Nephron progenitor cell (in vitro differentiated cells): ENCODE measurements at regions not wholly inside any gene's neighbourhood (a gene's known extent, or its start where the extent isn't known, plus 50 kb on each side); places are given as distances from the start of the nearest gene placed in this dataset.

Experiments
- DNase-seq: peaks from one replicate; pipeline ENCODE4 v3.0.0; 2021
- H3K27ac Mint-ChIP-seq: 2 replicates; pipeline ENCODE4 v1.8.0; 2021; ENCODE audit warnings: mild to moderate bottlenecking, moderate library complexity, mixed read lengths
- H3K27me3 Mint-ChIP-seq: 2 replicates; pipeline ENCODE4 v1.8.0; 2021; ENCODE audit warnings: mild to moderate bottlenecking, low read depth, mixed read lengths; ENCODE audit not compliant: poor library complexity
- H3K36me3 Mint-ChIP-seq: 2 replicates; pipeline ENCODE4 v1.8.0; 2021; ENCODE audit warnings: low read depth, mixed read lengths
- H3K4me1 Mint-ChIP-seq: 2 replicates; pipeline ENCODE4 v1.8.0; 2021; ENCODE audit warnings: mixed read lengths
- H3K4me3 Mint-ChIP-seq: 2 replicates; pipeline ENCODE4 v1.8.0; 2021; ENCODE audit warnings: mild to moderate bottlenecking, moderate library complexity, mixed read lengths
- H3K9me3 Mint-ChIP-seq: 2 replicates; pipeline ENCODE4 v1.8.0; 2021; ENCODE audit warnings: mild to moderate bottlenecking, moderate library complexity, mixed read lengths
- CTCF ChIP-seq: fragments of 200-600 bp; sonication (generic); IDR thresholded peaks from 2 replicates; pipeline ENCODE4 v1.5.0; 2021; ENCODE audit warnings: antibody characterized with exemption

- Mint-ChIP-seq H3K4me3 (no peak overlapping the region), H3K4me1 (peaks cover 51% of the 10 kb centered on the region), H3K27me3 (peaks cover 8% of the 10 kb centered on the region), H3K36me3 (no peaks in the 10 kb centered on the region), H3K27ac (peak overlapping the region; percentile 46), H3K9me3 (no peaks in the 10 kb centered on the region)
- no peak for DNase-seq
- TF ChIP-seq CTCF, result no peak
Observed at GRCh38 chr1:177793900-177794299, 176.0 kb downstream of the SEC16B start.

- H3K27me3 Mint-ChIP-seq, result peaks cover 20% of the 10 kb centered on the region
- H3K36me3 Mint-ChIP-seq, result no peaks in the 10 kb centered on the region
Observed at GRCh38 chr1:177790566-177790965, 179.3 kb downstream of the SEC16B start.

GRCh38 chr1:177789956-177790355 is 179.9 kb downstream of the SEC16B start:
- Mint-ChIP-seq H3K27ac (no peak overlapping the region), H3K4me3 (no peak overlapping the region), H3K27me3 (peaks cover 20% of the 10 kb centered on the region), H3K4me1 (peaks cover 36% of the 10 kb centered on the region), H3K9me3 (no peaks in the 10 kb centered on the region), H3K36me3 (no peaks in the 10 kb centered on the region)
- no peak for DNase-seq
- no peak for TF ChIP-seq CTCF

More at GRCh38 chr1:177790566-177790965, 179.3 kb downstream of the SEC16B start:
- no peaks in the 10 kb centered on the region for H3K9me3 Mint-ChIP-seq
- H3K4me3 Mint-ChIP-seq, result no peak overlapping the region
- no peak overlapping the region for H3K27ac Mint-ChIP-seq
- peaks cover 39% of the 10 kb centered on the region for H3K4me1 Mint-ChIP-seq
- TF ChIP-seq CTCF, result no peak
- DNase-seq, result no peak

GRCh38 chr1:177786176-177786745 is 183.6 kb downstream of the SEC16B start:
- no peak overlapping the region for H3K4me3 Mint-ChIP-seq
- no peak for DNase-seq
- no peaks in the 10 kb centered on the region for H3K9me3 Mint-ChIP-seq
- no peak overlapping the region for H3K27ac Mint-ChIP-seq
- H3K36me3 Mint-ChIP-seq, result no peaks in the 10 kb centered on the region
- H3K27me3 Mint-ChIP-seq, result peaks cover 28% of the 10 kb centered on the region
- TF ChIP-seq CTCF, result no peak
- H3K4me1 Mint-ChIP-seq, result peaks cover 13% of the 10 kb centered on the region

GRCh38 chr1:177784936-177785335 is 184.9 kb downstream of the SEC16B start:
- DNase-seq, result no peak
- H3K4me3 Mint-ChIP-seq, result no peak overlapping the region
- no peaks in the 10 kb centered on the region for H3K36me3 Mint-ChIP-seq
- no peak for TF ChIP-seq CTCF
- peaks cover 28% of the 10 kb centered on the region for H3K27me3 Mint-ChIP-seq
- no peaks in the 10 kb centered on the region for H3K9me3 Mint-ChIP-seq
- H3K27ac Mint-ChIP-seq, result no peak overlapping the region
- peaks cover 13% of the 10 kb centered on the region for H3K4me1 Mint-ChIP-seq

GRCh38 chr1:177784409-177784808 is 185.4 kb downstream of the SEC16B start:
- H3K27me3 Mint-ChIP-seq, result peaks cover 28% of the 10 kb centered on the region
- H3K4me3 Mint-ChIP-seq, result no peak overlapping the region
- DNase-seq, result no peak
- H3K27ac Mint-ChIP-seq, result no peak overlapping the region
- peaks cover 18% of the 10 kb centered on the region for H3K4me1 Mint-ChIP-seq
- H3K36me3 Mint-ChIP-seq, result no peaks in the 10 kb centered on the region
- no peak for TF ChIP-seq CTCF
- no peaks in the 10 kb centered on the region for H3K9me3 Mint-ChIP-seq
